AG04450 (cell line): ENCODE measurements at regions not wholly inside any gene's neighbourhood (a gene's known extent, or its start where the extent isn't known, plus 50 kb on each side); places are given as distances from the start of the nearest gene placed in this dataset.

ENCODE experiments used
- CTCF ChIA-PET: fragments of 300-600, 350-600 bp; formaldehyde crosslinking; extraction: SDS; loops from one replicate; lab custom pipeline; 2022; ENCODE audit warnings: antibody characterized with exemption, inconsistent platforms; lab: Charles Lee
- POLR2A ChIA-PET: fragments of 350-600 bp; formaldehyde crosslinking; extraction: SDS; loops from one replicate; lab custom pipeline; 2021; ENCODE audit warnings: antibody characterized with exemption, inconsistent platforms; lab: Yijun Ruan, JAX
- DNase-seq: peaks from one replicate; pipeline ENCODE4 v3.0.0-alpha.2; 2011; ENCODE audit warnings: low read depth, low spot score
- H3K27ac ChIP-seq: one replicate; pipeline ENCODE4 v1.5.1; 2012; ENCODE audit warnings: low read depth, low read length, control low read depth
- H3K27me3 ChIP-seq: one replicate; pipeline ENCODE4 v1.6.0; 2012; ENCODE audit warnings: low read length; ENCODE audit not compliant: control insufficient read depth, insufficient read depth
- H3K4me3 ChIP-seq: 2 replicates; pipeline ENCODE4 v1.5.1; 2011; ENCODE audit warnings: mild to moderate bottlenecking, low read depth, low read length, control low read depth
- H3K9me3 ChIP-seq: 2 replicates; pipeline ENCODE4 v1.5.1; 2012; ENCODE audit warnings: low read length; ENCODE audit not compliant: control insufficient read depth, insufficient read depth
- CTCF ChIP-seq: IDR thresholded peaks from 2 replicates; pipeline ENCODE4 v1.5.1; 2011; ENCODE audit warnings: low read depth, low read length, control low read depth, inconsistent platforms

- POLR2A ChIA-PET, result no interaction called here
- no peak for DNase-seq
Observed at GRCh38 chr2:77602771-77603170, 80.6 kb upstream of the LRRTM4 start.

GRCh38 chr2:77604953-77605929 lies 83.1 kb upstream of the LRRTM4 start:
- no peak for DNase-seq
- no peaks in the 10 kb centered on the region for H3K27me3 ChIP-seq
- H3K27ac ChIP-seq, result no peak overlapping the region
- no peak for TF ChIP-seq CTCF
- ChIA-PET POLR2A (no interaction called here), CTCF (no interaction called here)
- H3K9me3 ChIP-seq, result peaks cover 19% of the 10 kb centered on the region
- H3K4me3 ChIP-seq, result no peak overlapping the region

More at GRCh38 chr2:77602771-77603170, 80.6 kb upstream of the LRRTM4 start:
- H3K27me3 ChIP-seq, result no peaks in the 10 kb centered on the region
- CTCF ChIA-PET, result no interaction called here
- H3K9me3 ChIP-seq, result peaks cover 6% of the 10 kb centered on the region; the same call in 1 of the 2 replicates
- TF ChIP-seq CTCF, result no peak
- H3K4me3 ChIP-seq, result no peak overlapping the region
- no peak overlapping the region for H3K27ac ChIP-seq

- Histone ChIP-seq H3K4me3 (no peak overlapping the region), H3K27ac (no peak overlapping the region), H3K9me3 (peaks cover 42% of the 10 kb centered on the region), H3K27me3 (no peaks in the 10 kb centered on the region)
- TF ChIP-seq CTCF, result no peak
- POLR2A ChIA-PET, result no interaction called here
- CTCF ChIA-PET, result no interaction called here
- no peak for DNase-seq
Observed at GRCh38 chr2:77608510-77608909, 86.3 kb upstream of the LRRTM4 start.

- no peak overlapping the region for H3K27ac ChIP-seq
- no peak overlapping the region for H3K4me3 ChIP-seq
- POLR2A ChIA-PET, result no interaction called here
- H3K9me3 ChIP-seq, result 0 out of 2 replicates have a peak, but pooled peaks cover 4% of the 10 kb centered on the region
- CTCF ChIA-PET, result no interaction called here
- no peak for TF ChIP-seq CTCF
- no peaks in the 10 kb centered on the region for H3K27me3 ChIP-seq
- no peak for DNase-seq
Observed at GRCh38 chr2:77629539-77629938, 107.4 kb upstream of the LRRTM4 start.

GRCh38 chr2:77631007-77631406 lies 108.8 kb upstream of the LRRTM4 start:
- Histone ChIP-seq H3K4me3 (no peak overlapping the region), H3K9me3 (0 out of 2 replicates have a peak, but pooled peaks cover 8% of the 10 kb centered on the region), H3K27ac (no peak overlapping the region), H3K27me3 (no peaks in the 10 kb centered on the region)
- DNase-seq, result no peak
- CTCF ChIA-PET, result no interaction called here
- POLR2A ChIA-PET, result no interaction called here
- no peak for TF ChIP-seq CTCF
